ENCODE measurements at regions not wholly inside any gene's neighbourhood (a gene's known extent, or its start where the extent isn't known, plus 50 kb on each side); places are given as distances from the start of the nearest gene placed in this dataset.
"Not testable (repeated sequence)": the region's sequence is repeated elsewhere in the genome, so short reads cannot be mapped to it uniquely, and the experiment has no call there.

DNA sequence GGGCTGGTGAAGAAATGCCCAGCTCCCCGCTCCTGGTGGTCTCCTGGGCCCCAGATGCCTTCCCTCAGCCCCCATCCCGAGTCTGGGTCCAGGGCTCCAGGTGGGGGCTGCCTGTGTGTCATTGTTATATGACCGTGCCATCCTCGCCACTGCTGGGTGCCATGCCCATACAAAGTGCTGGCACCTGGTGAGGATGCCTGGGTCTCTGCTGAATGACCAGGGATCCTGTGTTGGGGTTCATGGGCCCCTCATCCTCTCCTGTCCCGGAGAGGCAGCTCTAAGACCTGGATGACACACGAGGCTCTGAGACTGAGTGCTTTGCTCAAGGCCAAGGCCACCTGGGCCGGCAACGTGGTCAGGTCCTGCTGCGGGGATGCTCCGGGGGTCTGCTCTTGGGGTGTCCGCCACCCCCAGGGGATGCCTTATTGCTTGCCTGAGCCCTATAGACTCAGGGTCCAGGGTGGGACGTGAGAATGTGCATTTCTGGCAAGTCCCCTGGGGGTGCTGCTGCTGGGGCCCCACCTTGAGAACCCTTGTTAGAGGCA lies 206.9 kb downstream of the LAT start:
- TF ChIP-seq POLR2A, CTCF (IDR thresholded peaks at IDR 0.05): not testable (repeated sequence)

Measured in esophagus squamous epithelium (tissue), 4 donors.